PC-3 (cell line): ENCODE measurements at regions not wholly inside any gene's neighbourhood (a gene's known extent, or its start where the extent isn't known, plus 50 kb on each side); places are given as distances from the start of the nearest gene placed in this dataset.

Source experiments
- ATAC-seq: fragments of 200-7000 bp; cut with Tn5 transposase; 2 replicates; pipeline ENCODE4 v1.9.1; 2020; ENCODE audit warnings: mild to moderate bottlenecking, moderate library complexity
- BruUV-seq: library from RNA; stranded (reverse); fragments of 400-500 nt; replicated peaks from 2 replicates; lab custom pipeline; 2021; lab: Mats Ljungman, UMichigan
- CTCF ChIA-PET: fragments of 300-600 bp; sonication (Branson Sonifier 250); formaldehyde crosslinking; loops from one replicate; lab custom pipeline; 2022; ENCODE audit warnings: antibody characterized with exemption; lab: Charles Lee
- POLR2A ChIA-PET: fragments of 300-600 bp; sonication (Branson Sonifier 250); formaldehyde crosslinking; loops from one replicate; lab custom pipeline; 2022; ENCODE audit warnings: antibody characterized with exemption; ENCODE audit not compliant: unreplicated experiment; lab: Charles Lee
- DNase-seq: peaks from one replicate; pipeline ENCODE4 v3.0.0-alpha.2; 2015
- H2AFZ ChIP-seq: fragments of 300-600 bp; sonication (generic); 2 replicates; pipeline ENCODE4 v1.6.0; 2016; ENCODE audit warnings: antibody characterized with exemption, low read length
- H3F3A ChIP-seq: fragments of 300-600 bp; sonication (generic); one replicate; pipeline ENCODE4 v1.6.0; 2017; ENCODE audit warnings: antibody characterized with exemption, low read length, control low read depth, mild to moderate bottlenecking; ENCODE audit not compliant: unreplicated experiment
- H3K27ac ChIP-seq: fragments of 300-600 bp; sonication (generic); 2 replicates; pipeline ENCODE4 v1.5.1; 2016; ENCODE audit warnings: mild to moderate bottlenecking, low read length
- H3K27me3 ChIP-seq: fragments of 300-600 bp; sonication (generic); 2 replicates; pipeline ENCODE4 v1.6.1; 2016; ENCODE audit warnings: low read length, mixed read lengths
- H3K36me3 ChIP-seq: fragments of 300-600 bp; sonication (generic); 2 replicates; pipeline ENCODE4 v1.6.1; 2016; ENCODE audit warnings: low read depth, mixed run types, low read length, mixed read lengths
- H3K4me1 ChIP-seq: fragments of 300-600 bp; sonication (generic); 2 replicates; pipeline ENCODE4 v1.5.1; 2016; ENCODE audit warnings: low read length; ENCODE audit not compliant: insufficient read depth
- H3K4me2 ChIP-seq: fragments of 300-600 bp; sonication (generic); 2 replicates; pipeline ENCODE4 v1.6.0; 2016; ENCODE audit warnings: low read length
- H3K4me3 ChIP-seq: fragments of 300-600 bp; sonication (generic); 2 replicates; pipeline ENCODE4 v1.5.1; 2016; ENCODE audit warnings: mild to moderate bottlenecking, low read length, mixed read lengths
- H3K79me2 ChIP-seq: fragments of 300-600 bp; sonication (generic); 2 replicates; pipeline ENCODE4 v1.6.1; 2017; ENCODE audit warnings: low read length, mixed read lengths
- H3K9ac ChIP-seq: fragments of 300-600 bp; sonication (generic); 2 replicates; pipeline ENCODE4 v1.6.0; 2016; ENCODE audit warnings: mild to moderate bottlenecking, low read length
- H3K9me2 ChIP-seq: fragments of 300-600 bp; sonication (generic); replicated peaks from 2 replicates; pipeline ENCODE4 v1.6.1; 2016; ENCODE audit warnings: mixed run types, low read length, mixed read lengths
- H3K9me3 ChIP-seq: fragments of 300-600 bp; sonication (generic); 2 replicates; pipeline ENCODE4 v1.6.1; 2016; ENCODE audit warnings: low read length, mixed read lengths
- H4K20me1 ChIP-seq: fragments of 300-600 bp; sonication (generic); 2 replicates; pipeline ENCODE4 v1.6.1; 2016; ENCODE audit warnings: low read length, mixed read lengths
- CTCF ChIP-seq: fragments of 300-600 bp; sonication (generic); conservative IDR thresholded peaks from 2 replicates; pipeline ENCODE4 v1.5.1; 2017; ENCODE audit warnings: antibody characterized with exemption, low read depth, mild to moderate bottlenecking, low read length
- EZH2 ChIP-seq: fragments of 300-600 bp; sonication (generic); IDR thresholded peaks from one replicate; pipeline ENCODE4 v1.6.1; 2017; ENCODE audit warnings: antibody characterized with exemption, mild to moderate bottlenecking, low read length; ENCODE audit not compliant: unreplicated experiment
- EZH2phosphoT487 ChIP-seq: fragments of 300-600 bp; sonication (generic); IDR thresholded peaks from 2 replicates; pipeline ENCODE4 v1.6.1; 2018; ENCODE audit warnings: mild to moderate bottlenecking, antibody characterized with exemption, low read length, borderline replicate concordance
- intact Hi-C: fragments of 100-400 bp; cut with micrococcal nuclease; formaldehyde crosslinking; loops from 2 replicates; pipeline ENCODE4 v1.9.0; 2023

GRCh38 chr2:11944311-11944710, 197.9 kb downstream of the LPIN1 start:
- intact Hi-C loops = no loop called here
- no peak for DNase-seq
- Histone ChIP-seq H3K27me3 (no peaks in the 10 kb centered on the region), H3K9me2 (no peaks in the 10 kb centered on the region), H3K27ac (no peak overlapping the region), H3K4me3 (no peak overlapping the region), H3K4me1 (no peaks in the 10 kb centered on the region), H3K9ac (no peak overlapping the region), H2AFZ (no peak overlapping the region), H3K36me3 (no peaks in the 10 kb centered on the region), H4K20me1 (no peaks in the 10 kb centered on the region), H3F3A (no peaks in the 10 kb centered on the region), H3K4me2 (no peak overlapping the region), H3K79me2 (no peaks in the 10 kb centered on the region), H3K9me3 (no peaks in the 10 kb centered on the region)
- BruUV-seq = no TSS peak
- ATAC-seq = no peak
- POLR2A ChIA-PET = no interaction called here
- TF ChIP-seq EZH2phosphoT487 = no peak
- TF ChIP-seq EZH2 = no peak
- TF ChIP-seq CTCF = no peak
- CTCF ChIA-PET = no interaction called here

- H3K27me3 ChIP-seq = no peaks in the 10 kb centered on the region
- ChIA-PET CTCF (no interaction called here), POLR2A (no interaction called here)
- H3K4me3 ChIP-seq = no peak overlapping the region
- H3F3A ChIP-seq = no peaks in the 10 kb centered on the region
- H3K36me3 ChIP-seq = no peaks in the 10 kb centered on the region
- DNase-seq = no peak
- H3K9me3 ChIP-seq = no peaks in the 10 kb centered on the region
- intact Hi-C loops = no loop called here
- no peak overlapping the region for H3K27ac ChIP-seq
- BruUV-seq = no TSS peak
- no peak overlapping the region for H3K9ac ChIP-seq
- H2AFZ ChIP-seq = no peak overlapping the region
- no peaks in the 10 kb centered on the region for H4K20me1 ChIP-seq
- no peak for ATAC-seq
- no peak overlapping the region for H3K4me2 ChIP-seq
- TF ChIP-seq EZH2phosphoT487 (no peak), EZH2 (no peak), CTCF (no peak)
- H3K79me2 ChIP-seq = no peaks in the 10 kb centered on the region
- no peaks in the 10 kb centered on the region for H3K9me2 ChIP-seq
- no peaks in the 10 kb centered on the region for H3K4me1 ChIP-seq
Observed at GRCh38 chr2:11945139-11946126, 199.0 kb downstream of the LPIN1 start.

- TF ChIP-seq EZH2 (no peak), CTCF (no peak), EZH2phosphoT487 (no peak)
- Histone ChIP-seq H3K9me2 (no peaks in the 10 kb centered on the region), H3K27me3 (no peaks in the 10 kb centered on the region), H3K4me2 (no peak overlapping the region), H3K79me2 (no peaks in the 10 kb centered on the region), H3F3A (no peaks in the 10 kb centered on the region), H3K4me1 (no peaks in the 10 kb centered on the region), H3K4me3 (no peak overlapping the region), H3K9me3 (no peaks in the 10 kb centered on the region), H3K27ac (no peak overlapping the region), H2AFZ (no peak overlapping the region), H3K9ac (no peak overlapping the region), H4K20me1 (no peaks in the 10 kb centered on the region), H3K36me3 (no peaks in the 10 kb centered on the region)
- DNase-seq = no peak
- ChIA-PET CTCF (no interaction called here), POLR2A (no interaction called here)
- no peak for ATAC-seq
- intact Hi-C loops = no loop called here
- BruUV-seq = no TSS peak
Observed at GRCh38 chr2:11947956-11948355, 201.5 kb downstream of the LPIN1 start.
